Stimulated activated CD4-positive, alpha-beta T cell treated with anti-CD3 and anti-CD28 coated beads, TNF-alpha, amount 100 ng/mL, for 1 hour (primary cell): ENCODE measurements at regions not wholly inside any gene's neighbourhood (a gene's known extent, or its start where the extent isn't known, plus 50 kb on each side); places are given as distances from the start of the nearest gene placed in this dataset.

Experiments
- DNase-seq, 3 donors: peaks; one replicate each; pipeline ENCODE4 v3.0.0-alpha.2; 2020; ENCODE audit warnings: low read depth in 3 of 3, low spot score in 1 of 3

DNA sequence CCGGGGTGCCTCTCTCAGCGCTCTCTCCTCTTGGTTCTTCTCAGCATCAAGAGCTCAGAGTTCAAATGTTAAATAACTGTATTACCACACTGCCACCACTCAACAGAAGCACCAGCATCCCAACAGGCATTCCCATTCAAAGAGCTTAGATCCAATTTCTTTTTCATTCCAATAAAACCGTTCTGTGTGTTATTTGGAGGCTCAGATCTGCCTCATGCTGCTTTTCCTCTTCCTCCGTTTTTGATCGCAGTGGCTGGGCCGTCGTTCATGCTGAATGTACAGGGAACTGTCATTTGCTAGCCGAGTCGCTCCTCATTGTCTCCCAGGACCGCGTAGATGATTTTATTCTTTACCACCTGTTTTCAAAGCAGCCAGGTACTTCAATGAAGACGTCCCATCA lies 798.9 kb upstream of the SALL3 start:
- no peak for DNase-seq

DNA sequence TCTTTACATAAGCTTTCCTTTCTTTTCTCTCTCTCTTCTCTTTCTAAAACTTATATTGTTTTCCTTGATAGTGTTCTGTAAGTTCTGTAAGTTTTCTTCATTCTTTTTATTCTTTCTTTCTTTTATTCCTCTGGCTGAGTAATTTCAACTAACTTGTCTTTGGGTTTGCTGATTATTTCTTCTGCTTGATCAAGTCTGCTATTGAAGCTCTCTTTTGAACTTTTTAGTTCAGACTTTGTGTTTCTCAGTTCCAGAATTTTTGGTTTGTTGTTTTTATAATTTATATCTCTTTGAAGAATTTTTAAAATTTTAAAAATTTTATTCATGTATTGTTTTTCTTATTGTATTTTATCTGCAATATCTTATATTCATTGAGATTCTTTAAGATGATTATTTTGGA lies 795.8 kb upstream of the SALL3 start:
- no peak for DNase-seq

DNA sequence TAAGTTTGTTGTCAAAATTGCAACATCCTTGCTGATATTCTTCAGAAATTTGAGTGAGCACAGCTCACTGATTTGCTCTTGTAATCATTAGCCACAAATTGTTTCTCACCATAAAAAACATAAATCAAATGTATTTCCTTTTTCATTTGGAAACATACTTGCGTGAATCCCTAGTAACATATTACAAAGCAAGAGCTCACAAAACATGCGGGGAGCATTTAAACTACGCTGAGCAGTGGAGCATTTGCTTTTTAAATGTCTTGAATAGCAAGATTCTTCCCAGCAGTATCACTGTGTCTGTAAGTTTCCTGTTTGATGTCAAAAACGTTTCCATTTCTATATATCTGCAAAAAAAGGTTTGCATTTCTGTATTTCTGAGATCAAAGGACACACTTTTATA lies 788.3 kb upstream of the SALL3 start:
- no peak for DNase-seq

DNA sequence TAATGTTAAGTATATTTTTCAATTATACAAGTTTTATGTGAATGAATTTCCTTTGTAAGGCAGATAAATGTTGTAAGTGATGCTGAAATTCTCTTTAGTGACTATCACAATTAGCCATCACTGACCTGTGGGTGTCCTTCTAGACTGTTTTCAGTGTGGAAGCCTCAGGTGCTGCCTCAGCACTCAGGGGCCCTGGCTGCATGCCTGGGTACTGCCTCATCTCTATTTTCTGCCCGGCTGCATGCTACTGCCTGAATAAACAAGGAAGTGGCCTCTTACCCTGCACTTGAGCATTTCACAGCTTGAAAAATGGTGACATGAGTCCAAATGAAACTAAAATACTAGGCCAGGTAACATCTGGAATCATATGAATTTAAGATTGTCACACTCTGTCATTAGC lies 787.6 kb upstream of the SALL3 start:
- no peak for DNase-seq

DNA sequence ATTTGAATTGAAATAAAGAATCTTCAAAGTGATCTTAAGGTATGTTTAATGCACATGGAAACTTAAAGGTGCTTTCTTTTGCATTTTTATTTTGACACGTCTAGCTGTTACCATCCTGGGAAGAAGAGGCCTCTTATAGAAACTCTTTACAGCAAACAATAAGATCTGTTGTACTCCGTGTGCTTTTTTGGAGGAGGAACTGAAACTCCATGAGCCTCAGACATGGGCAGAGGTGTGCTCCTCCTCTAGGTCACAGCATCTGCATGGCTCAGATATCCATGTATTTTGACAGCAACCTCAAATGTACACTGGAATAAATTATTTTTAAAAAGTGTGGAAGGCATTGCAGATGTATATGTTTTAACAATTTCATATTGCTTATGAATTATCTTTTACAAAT lies 783.3 kb upstream of the SALL3 start:
- DNase-seq, result no peak

DNA sequence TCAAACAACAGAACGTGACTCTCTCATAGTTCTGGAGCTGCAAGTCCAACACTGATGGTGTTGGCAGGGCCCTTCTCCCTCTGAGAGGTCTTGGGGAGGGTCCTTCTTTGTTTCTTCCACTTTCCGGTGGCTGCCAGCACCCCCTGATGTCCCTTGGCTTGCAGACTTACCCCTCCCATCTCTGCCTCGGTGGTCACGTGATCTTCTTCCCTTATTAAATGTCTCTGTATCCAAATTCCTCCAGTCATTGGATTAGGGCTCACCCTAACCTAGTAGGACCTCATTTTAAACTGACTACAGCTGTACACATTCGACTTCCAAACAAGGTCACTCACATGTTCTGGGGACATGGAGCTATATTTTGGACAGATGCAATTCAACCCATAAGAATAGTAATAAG lies 780.6 kb upstream of the SALL3 start:
- no peak for DNase-seq

DNA sequence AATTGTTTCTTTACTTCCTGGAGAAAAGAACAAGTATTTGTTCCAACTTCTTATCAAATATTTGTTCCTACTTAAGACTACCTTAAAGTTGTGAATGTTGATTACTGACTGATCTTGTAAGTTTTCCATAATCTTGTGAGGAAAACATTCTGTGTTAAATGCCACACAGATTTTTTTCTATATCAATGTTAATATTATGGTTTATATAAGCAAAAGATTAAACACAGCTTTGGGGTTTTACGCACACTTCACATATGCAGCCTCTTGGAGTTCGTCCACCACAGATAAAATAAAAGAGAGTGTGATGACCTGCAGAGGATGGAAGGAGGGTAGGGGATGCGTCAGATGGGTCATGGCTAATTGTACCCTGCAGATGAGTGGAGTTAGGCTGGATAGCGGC lies 780.0 kb upstream of the SALL3 start:
- DNase-seq, result no peak

DNA sequence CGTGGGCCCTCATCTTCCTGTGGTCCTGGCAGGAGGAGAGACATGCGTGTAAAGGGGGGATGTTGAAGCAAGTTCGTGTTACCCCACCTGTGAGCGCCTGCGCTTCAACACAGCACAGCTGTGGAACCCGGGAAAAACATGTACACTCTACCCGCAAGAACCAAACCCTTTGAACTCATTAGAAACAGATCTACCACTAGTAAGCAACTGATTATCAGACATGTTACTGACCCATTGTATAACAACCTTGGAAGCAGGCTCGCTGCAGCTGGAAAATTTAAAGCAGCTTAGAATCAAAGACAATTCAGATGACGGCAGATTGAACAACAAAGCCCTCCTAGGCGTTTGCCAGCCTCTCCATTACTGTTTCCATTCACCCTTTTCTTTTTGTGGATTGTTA lies 771.7 kb upstream of the SALL3 start:
- no peak for DNase-seq

DNA sequence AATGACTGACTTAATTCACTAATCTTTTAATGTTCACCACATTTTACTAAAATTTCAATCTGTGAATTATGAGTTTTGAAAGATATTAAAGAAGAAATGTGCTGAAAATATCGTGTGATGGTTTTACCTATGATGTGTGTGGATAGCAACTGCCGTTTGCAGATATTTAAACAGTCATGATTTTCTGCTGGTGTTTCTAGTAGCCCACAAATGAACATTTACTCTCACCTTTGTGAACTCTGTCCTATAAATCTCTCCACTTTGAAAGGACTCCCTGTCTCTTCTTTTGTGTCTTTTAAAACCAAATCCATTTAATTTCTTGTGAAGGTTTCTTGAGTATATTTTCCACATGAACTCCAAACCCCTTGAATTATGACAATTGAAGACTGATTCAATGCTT lies 771.2 kb upstream of the SALL3 start:
- no peak for DNase-seq

DNA sequence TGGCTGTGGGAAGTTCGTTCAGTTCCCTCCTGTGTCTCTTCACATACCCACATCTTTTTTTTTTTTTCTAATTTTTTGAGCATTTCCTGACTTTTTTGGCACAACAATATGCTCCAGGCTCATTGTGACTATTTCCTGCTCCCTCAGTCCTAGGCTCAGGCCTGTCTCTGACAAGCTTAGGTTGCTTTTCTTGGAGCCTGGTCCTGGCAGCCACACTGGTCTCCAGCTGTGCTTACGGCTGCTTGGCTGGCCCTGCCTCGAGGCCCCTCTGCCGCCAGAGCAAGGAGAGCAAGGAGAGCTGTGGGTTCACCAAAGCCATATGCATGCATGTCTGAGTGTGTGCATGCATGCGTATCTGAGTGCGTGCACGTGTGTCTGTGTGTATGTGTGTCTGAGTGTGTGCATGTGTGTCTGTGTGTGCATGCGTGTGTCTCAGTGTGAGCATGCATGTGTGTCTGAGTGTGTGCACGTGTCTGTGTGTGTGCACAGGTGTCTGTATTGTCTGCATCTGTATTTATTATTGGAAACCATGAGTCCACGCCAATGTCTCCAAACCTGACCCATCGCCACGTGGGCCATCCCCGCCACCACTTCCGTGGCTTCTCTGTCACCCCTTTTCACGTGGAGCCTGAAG lies 766.1 kb upstream of the SALL3 start:
- no peak for DNase-seq

DNA sequence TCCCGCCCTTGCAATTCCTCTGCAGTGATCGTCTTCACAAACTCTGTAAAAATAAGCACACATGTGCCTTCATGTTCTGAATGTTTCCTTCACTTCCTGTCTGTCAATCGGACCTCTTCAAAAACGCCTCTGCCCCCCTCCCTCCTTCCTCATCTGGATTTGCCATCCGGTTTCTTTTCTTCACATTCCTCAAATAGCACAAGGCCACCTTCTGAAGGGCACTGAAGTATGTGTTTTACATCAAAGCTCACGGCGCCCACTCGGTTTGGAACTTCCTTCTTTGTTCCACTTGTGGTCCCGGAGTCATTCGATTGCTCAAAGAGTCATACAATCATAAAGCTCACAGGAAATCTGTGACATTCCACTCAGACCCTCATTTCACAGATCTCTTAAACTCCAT lies 758.1 kb upstream of the SALL3 start:
- no peak for DNase-seq

DNA sequence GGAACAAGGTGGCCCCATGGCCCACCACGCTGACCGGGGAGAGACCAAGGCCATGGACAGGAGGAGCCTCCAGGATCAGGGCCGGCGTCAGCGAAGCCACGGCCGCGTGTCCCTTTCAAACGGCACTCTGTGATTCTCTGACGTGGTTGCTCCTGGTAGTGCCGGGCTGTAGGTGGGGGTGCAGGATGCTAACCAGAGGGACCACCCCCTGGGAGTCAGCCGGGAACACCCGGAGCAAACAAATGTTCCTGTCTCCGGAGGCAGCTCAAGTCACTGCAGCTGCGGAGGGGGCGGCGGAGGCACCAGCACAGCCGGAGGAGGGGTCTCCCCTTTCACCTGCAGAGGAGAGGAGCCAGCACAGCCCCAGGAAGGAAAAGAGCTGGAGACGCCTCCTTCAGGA lies 750.6 kb upstream of the SALL3 start:
- no peak for DNase-seq

DNA sequence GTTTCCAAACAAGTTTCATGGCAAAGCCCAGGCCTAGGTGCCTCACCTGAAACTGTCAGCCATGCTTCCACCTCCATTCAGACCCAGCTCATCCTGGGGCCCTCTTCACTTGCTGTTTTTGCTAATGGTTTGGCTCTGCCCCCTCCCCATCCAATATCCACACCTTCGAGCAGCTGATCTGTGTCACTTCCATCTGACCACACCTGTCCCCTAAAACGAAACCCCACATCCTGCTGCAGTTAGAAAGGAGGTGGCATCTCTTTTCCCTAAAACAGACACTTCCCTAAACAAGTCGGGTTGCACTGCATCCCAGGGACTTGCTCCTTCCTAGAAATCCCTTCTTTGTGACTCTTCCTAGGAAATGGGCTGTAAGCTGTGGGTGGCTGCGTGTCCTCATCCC lies 748.7 kb upstream of the SALL3 start:
- DNase-seq, result no peak

DNA sequence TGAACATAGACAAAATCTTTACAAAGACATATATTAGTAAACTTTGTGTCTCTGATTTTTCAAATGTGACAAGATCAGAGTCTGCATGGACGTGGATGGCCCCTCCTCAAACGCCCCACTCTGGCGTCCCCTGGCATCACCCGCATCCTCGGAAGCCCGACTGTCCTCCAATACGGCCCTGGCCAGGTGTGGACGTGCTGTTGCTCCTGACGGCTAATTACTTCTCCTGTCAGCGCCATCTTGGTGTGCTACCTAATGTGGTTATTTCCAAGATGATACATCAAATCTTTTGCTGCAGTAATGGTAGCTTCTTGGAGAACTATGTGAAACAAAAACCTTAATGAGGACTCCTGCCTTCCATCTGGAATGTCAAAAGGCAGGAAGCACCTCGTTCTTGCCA lies 747.4 kb upstream of the SALL3 start:
- no peak for DNase-seq

DNA sequence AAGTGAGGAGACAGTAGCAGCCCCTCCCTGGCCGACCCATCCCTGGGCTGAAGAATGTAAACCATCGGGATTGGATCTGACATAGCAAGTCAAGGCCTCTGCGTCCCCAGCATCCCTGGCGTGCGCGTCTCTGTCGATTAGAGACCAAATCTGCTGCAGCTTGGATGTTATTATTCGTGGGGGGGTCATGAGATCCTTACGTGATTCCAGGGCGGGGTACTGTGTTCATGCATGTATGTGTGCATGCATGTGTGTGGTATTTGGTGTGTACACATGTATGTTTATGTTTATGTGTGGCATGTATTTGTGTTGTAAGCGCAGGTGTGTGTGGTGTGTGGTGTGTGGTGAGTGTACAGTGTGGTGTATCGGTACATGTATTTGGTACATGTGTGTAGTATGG lies 741.8 kb upstream of the SALL3 start:
- no peak for DNase-seq

DNA sequence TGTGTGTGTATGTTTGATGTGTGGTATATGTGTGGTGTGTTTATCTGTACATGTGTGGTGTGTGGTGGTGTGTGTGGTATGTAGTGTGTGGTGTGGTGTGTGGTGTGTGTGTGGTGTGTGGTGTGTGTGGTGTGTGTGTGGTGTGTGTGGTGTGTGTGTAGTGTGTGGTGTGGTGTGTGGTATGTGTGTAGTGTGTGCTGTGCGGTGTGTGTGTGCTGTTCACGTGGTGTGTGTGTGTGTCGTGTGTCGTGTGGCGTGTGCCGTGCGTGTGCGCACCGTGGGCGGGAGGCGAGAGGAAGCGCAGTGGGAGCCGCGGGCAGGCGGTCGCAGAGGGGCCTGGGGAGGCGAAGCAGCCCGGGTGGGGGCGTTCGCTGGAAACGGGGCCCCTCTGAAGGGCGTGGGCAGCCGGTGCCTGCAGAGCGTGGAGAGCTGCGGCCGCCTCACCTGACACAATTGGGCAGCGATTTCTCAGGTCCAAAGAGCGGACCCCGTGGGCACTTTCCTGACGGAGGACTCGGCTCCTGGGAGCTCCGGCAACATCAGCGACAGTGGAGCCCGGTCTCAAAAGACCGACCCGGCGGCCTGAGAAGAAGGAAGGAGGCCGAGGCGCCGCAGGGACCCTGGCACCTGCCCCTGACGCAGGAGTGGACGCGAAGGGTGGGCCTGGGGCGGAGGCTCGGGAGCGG lies 741.1 kb upstream of the SALL3 start:
- no peak for DNase-seq

DNA sequence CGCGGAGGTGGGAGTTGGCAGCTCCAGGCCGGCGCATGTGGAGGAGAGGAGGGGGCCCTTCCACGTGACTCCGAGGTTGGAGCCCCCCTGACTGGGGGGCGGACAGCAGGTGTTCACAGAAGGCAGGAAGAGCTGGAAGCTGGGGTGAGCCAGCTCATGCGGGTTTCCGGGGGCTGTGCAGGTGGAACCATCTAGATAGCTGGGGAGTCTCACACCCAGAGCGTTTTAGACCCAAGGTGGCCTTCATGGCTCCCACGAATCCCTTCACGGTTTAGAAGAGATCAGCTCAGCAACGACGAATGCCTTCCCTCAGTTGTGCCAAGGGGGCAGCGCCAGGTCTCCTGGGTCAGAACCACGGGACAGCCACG lies 740.5 kb upstream of the SALL3 start:
- no peak for DNase-seq

DNA sequence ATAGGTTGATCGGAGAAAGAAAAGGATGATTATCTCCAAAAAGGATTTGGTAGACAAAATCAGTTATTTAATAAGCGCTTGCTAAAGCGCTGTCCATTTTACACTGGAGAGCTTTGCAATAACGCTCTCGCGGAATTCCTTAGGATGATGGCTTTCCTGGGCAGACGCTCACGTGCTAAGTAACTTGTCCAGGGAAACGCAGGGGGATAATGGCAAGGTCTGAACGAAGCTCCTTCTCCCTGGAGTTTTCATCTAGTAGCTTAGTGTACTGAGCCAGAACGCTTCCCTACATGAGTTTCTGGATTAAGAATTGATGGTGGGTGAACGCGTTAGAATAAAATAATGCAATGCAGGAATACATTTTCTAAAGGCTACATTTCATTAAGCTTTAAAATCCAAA lies 739.5 kb upstream of the SALL3 start:
- DNase-seq, result no peak

DNA sequence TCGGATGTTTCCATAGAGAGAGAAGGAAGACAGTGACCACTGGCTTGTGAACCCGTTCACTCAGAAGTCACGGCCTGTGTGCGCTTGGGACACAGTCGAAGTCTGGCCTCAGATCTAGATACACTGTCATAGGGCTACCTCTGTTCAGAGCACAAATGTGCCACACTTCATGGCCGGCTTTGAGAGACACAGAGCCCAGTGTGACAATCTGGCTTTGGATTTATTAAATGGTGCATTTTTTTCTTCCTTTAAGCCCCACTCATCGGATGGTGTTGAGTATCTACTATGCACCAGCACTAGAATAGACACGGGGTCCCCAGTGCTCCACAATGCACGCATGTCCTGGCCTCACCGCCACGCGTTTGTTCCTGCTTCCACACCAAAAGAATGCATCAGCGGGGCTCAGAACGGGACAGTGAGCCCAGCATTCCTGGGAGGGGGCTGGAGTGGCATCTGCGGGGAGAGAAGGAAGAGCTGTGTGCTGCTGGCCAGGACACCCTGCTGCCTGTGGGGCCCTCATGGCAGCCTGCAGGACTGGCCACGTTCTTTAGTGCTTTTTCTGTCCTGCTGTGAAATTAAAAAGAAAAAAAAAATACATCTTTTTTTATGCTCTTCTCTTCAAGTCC lies 738.9 kb upstream of the SALL3 start:
- no peak for DNase-seq

DNA sequence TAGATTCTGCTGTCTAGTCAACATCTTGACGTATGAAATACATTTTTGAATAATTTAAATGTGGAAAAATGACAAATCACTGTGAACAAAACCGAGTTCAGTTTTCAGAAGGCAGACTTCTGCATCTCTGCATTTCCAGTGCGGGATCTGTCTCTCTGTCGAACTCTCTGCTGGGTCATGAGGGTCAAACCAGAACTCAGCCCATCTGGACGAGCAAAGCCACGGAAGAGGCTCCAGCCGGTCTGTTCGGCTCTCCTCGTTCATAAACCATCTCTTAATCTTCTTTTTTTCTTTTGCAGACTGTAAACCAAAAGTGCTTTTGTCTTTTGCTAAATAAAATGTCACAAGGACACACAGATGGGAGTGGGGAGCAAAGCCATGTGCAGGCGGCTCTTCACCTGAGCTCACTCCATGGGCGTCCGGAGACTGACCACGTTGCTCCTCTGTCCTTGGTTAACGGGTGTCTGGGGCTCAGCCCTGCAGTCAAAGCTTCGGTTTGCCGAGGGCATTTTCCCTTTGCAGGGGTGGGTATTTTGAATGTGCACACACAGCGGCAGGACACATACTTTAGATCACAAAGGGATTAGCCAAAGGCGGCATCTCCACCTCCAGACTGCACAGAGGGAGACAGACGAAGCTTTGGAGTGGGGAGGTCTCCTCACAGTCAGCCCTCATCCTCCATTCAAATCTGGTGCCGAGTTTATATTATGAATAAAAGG lies 737.9 kb upstream of the SALL3 start:
- no peak for DNase-seq

DNA sequence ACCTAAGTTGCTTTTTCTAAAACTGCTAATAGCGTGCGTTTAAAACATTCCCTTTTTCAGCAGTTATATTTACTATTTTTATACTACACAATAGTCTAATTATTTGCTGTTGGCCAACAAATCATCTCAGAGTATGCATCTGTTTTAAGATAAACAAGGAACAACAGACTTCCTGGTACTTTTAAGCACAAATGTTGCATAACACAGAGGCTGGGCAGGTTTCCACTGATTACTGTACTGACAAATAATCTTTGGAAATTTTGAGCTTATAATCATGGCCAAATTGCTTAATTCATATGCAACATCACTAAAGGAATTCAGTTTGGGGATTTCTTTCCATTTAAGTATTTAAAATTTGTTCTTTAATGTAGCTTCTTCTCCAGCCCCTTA lies 737.4 kb upstream of the SALL3 start:
- no peak for DNase-seq

DNA sequence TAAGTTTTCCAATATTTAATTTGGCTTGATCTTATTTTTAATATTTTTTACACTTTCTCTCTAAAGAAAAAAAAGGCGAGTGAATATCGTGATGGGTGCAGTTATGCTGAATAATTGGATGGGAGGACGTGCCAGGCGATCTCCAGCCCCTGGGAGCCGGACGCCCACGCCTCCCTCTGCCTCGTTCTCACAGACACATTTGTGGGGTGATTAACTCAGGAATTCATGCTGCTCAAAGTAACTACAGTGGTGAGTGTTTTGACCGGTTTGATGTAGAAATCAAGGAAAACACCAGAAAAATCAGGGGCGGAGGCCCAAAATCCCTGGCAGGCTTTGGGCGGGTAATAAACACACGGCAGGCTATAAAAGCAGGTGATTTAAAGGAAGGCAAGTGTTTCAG lies 736.8 kb upstream of the SALL3 start:
- no peak for DNase-seq
